Trophoblast cell (in vitro differentiated cells and primary cell): ENCODE measurements at regions not wholly inside any gene's neighbourhood (a gene's known extent, or its start where the extent isn't known, plus 50 kb on each side); places are given as distances from the start of the nearest gene placed in this dataset.
"Not testable (repeated sequence)": the region's sequence is repeated elsewhere in the genome, so short reads cannot be mapped to it uniquely, and the experiment has no call there.

Experiments used
- DNase-seq, 2 donors: peaks; one replicate each; pipeline ENCODE4 v3.0.0-alpha.2; 2016
- H2AFZ ChIP-seq: 2 replicates; pipeline ENCODE4 v1.6.1; 2013; ENCODE audit warnings: low read length, moderate library complexity, mild to moderate bottlenecking; ENCODE audit not compliant: insufficient read depth, poor library complexity
- H2AK5ac ChIP-seq: 2 replicates; pipeline ENCODE4 v1.6.1; 2013; ENCODE audit warnings: mild to moderate bottlenecking, low read length
- H2BK120ac ChIP-seq: 2 replicates; pipeline ENCODE4 v1.6.1; 2013; ENCODE audit warnings: low read length, mild to moderate bottlenecking, moderate library complexity; ENCODE audit not compliant: insufficient read depth, poor library complexity
- H2BK12ac ChIP-seq: 2 replicates; pipeline ENCODE4 v1.6.1; 2013; ENCODE audit warnings: mild to moderate bottlenecking, low read length, moderate library complexity
- H2BK5ac ChIP-seq: 2 replicates; pipeline ENCODE4 v1.6.1; 2013; ENCODE audit warnings: low read length, low read depth, moderate library complexity, mild to moderate bottlenecking; ENCODE audit not compliant: poor library complexity
- H3K14ac ChIP-seq: 2 replicates; pipeline ENCODE4 v1.6.1; 2013; ENCODE audit warnings: mild to moderate bottlenecking, low read length
- H3K18ac ChIP-seq: 2 replicates; pipeline ENCODE4 v1.6.1; 2013; ENCODE audit warnings: mild to moderate bottlenecking, low read length
- H3K23ac ChIP-seq: 2 replicates; pipeline ENCODE4 v1.6.1; 2013; ENCODE audit warnings: low read length
- H3K27ac ChIP-seq: 2 replicates; pipeline ENCODE4 v1.5.1; 2013; ENCODE audit warnings: low read depth, mild to moderate bottlenecking, inconsistent platforms, low read length, moderate library complexity
- H3K27me3 ChIP-seq: 2 replicates; pipeline ENCODE4 v1.6.1; 2013; ENCODE audit warnings: inconsistent platforms, mild to moderate bottlenecking, low read length, moderate library complexity; ENCODE audit not compliant: insufficient read depth
- H3K36me3 ChIP-seq, 2 experiments: 1 replicate in 1 of 2; 2 replicates in 1 of 2; pipeline ENCODE4 v1.6.1; 2013; ENCODE audit warnings: low read length in 2 of 2, mild to moderate bottlenecking in 2 of 2, moderate library complexity in 1 of 2; ENCODE audit not compliant: insufficient read depth in 2 of 2, control insufficient read depth in 1 of 2
- H3K4ac ChIP-seq: 2 replicates; pipeline ENCODE4 v1.6.1; 2013; ENCODE audit warnings: low read depth, mild to moderate bottlenecking, low read length, moderate library complexity
- H3K4me1 ChIP-seq, 2 experiments: 1 replicate in 1 of 2; 2 replicates in 1 of 2; pipeline ENCODE4 v1.6.1; 2013; ENCODE audit warnings: low read length in 2 of 2, mild to moderate bottlenecking in 2 of 2, moderate library complexity in 1 of 2; ENCODE audit not compliant: insufficient read depth in 2 of 2, control insufficient read depth in 1 of 2
- H3K4me2 ChIP-seq: 2 replicates; pipeline ENCODE4 v1.6.1; 2013; ENCODE audit warnings: inconsistent platforms, mild to moderate bottlenecking, low read length, moderate library complexity
- H3K4me3 ChIP-seq: 2 replicates; pipeline ENCODE4 v1.5.1; 2013; ENCODE audit warnings: mild to moderate bottlenecking, low read depth, low read length, inconsistent platforms
- H3K79me1 ChIP-seq: one replicate; pipeline ENCODE4 v1.6.1; 2013; ENCODE audit warnings: low read length
- H3K79me2 ChIP-seq: 2 replicates; pipeline ENCODE4 v1.6.1; 2013; ENCODE audit warnings: low read length, mild to moderate bottlenecking; ENCODE audit not compliant: control insufficient read depth, insufficient read depth, poor library complexity
- H3K9ac ChIP-seq: 2 replicates; pipeline ENCODE4 v1.6.1; 2013; ENCODE audit warnings: mild to moderate bottlenecking, low read length
- H3K9me3 ChIP-seq: 2 replicates; pipeline ENCODE4 v1.6.1; 2013; ENCODE audit warnings: low read depth, mild to moderate bottlenecking, control low read depth, inconsistent platforms, low read length; ENCODE audit not compliant: insufficient read depth
- H4K12ac ChIP-seq: 2 replicates; pipeline ENCODE4 v1.6.1; 2013; ENCODE audit warnings: low read depth, mild to moderate bottlenecking, low read length, moderate library complexity
- H4K8ac ChIP-seq: 2 replicates; pipeline ENCODE4 v1.6.1; 2013; ENCODE audit warnings: low read depth, mild to moderate bottlenecking, low read length, moderate library complexity
- H4K91ac ChIP-seq: one replicate; pipeline ENCODE4 v1.6.1; 2013; ENCODE audit warnings: low read depth, mild to moderate bottlenecking, low read length, moderate library complexity
- WGBS: extraction: QIAGEN DNeasy Blood & Tissue Kit; methylation state at CpG from one replicate; pipeline ENCODE4 v1.1.7; 2013; ENCODE audit warnings: missing lambda C conversion rate; ENCODE audit not compliant: insufficient read length, insufficient coverage; ENCODE audit errors: extremely low coverage; 5-methylcytosine and 5-hydroxymethylcytosine counted together

- not testable (repeated sequence) for H3K27me3 ChIP-seq, H2BK12ac ChIP-seq, H3K79me1 ChIP-seq, H3K36me3 ChIP-seq, H2BK5ac ChIP-seq, H3K9ac ChIP-seq, H3K79me2 ChIP-seq, H2BK120ac ChIP-seq, H3K23ac ChIP-seq, H3K14ac ChIP-seq, H3K9me3 ChIP-seq, H2AK5ac ChIP-seq, H3K27ac ChIP-seq, H2AFZ ChIP-seq, H3K4ac ChIP-seq, H4K8ac ChIP-seq, H3K18ac ChIP-seq, H4K12ac ChIP-seq, H3K4me3 ChIP-seq, H3K4me1 ChIP-seq, H4K91ac ChIP-seq
- DNase-seq: peak in 1 of 2 donors; percentile 9
- WGBS: no CpG with 5 or more reads among the region's 108 CpGs
- H3K4me2 ChIP-seq: peak overlapping the region; percentile 30
These were observed 510.8 kb downstream of the FOXD4L5 start for GRCh38 chr9:64774004-64774812.

- Histone ChIP-seq H3K18ac (no peak overlapping the region), H2AFZ (no peak overlapping the region), H3K79me2 (no peaks in the 10 kb centered on the region), H2BK5ac (no peak overlapping the region), H3K14ac (no peak overlapping the region), H3K9ac (no peak overlapping the region), H3K4ac (no peak overlapping the region), H3K27me3 (no peaks in the 10 kb centered on the region), H3K4me1 (no peaks in the 10 kb centered on the region), H4K12ac (no peak overlapping the region), H3K9me3 (no peaks in the 10 kb centered on the region), H3K4me2 (peak overlapping the region; percentile 34), H2BK120ac (no peak overlapping the region), H3K27ac (no peak overlapping the region), H4K8ac (no peak overlapping the region), H3K4me3 (no peak overlapping the region), H3K79me1 (no peaks in the 10 kb centered on the region), H2BK12ac (no peak overlapping the region), H3K36me3 (no peaks in the 10 kb centered on the region), H2AK5ac (no peak overlapping the region), H4K91ac (no peak overlapping the region), H3K23ac (no peak overlapping the region)
- peak in 1 of 2 donors; percentile 0 for DNase-seq
- WGBS: no CpG with 5 or more reads among the region's 59 CpGs
These were observed 511.5 kb downstream of the FOXD4L5 start for GRCh38 chr9:64773491-64773931.

- not testable (repeated sequence) for H3K27ac ChIP-seq, H2AK5ac ChIP-seq, H3K18ac ChIP-seq, H4K8ac ChIP-seq, H3K9me3 ChIP-seq, H2AFZ ChIP-seq, H3K4ac ChIP-seq, H3K4me3 ChIP-seq, H2BK12ac ChIP-seq, H4K12ac ChIP-seq, H3K79me1 ChIP-seq, H2BK5ac ChIP-seq, H3K27me3 ChIP-seq, H3K9ac ChIP-seq, H3K36me3 ChIP-seq, H3K14ac ChIP-seq, H2BK120ac ChIP-seq, H3K4me2 ChIP-seq, H4K91ac ChIP-seq, H3K23ac ChIP-seq, H3K79me2 ChIP-seq, H3K4me1 ChIP-seq
- WGBS: no CpG with 5 or more reads among the region's 67 CpGs
- DNase-seq: peak in 1 of 2 donors; percentile 0
These were observed 512.2 kb downstream of the FOXD4L5 start for GRCh38 chr9:64772751-64773331.

DNA sequence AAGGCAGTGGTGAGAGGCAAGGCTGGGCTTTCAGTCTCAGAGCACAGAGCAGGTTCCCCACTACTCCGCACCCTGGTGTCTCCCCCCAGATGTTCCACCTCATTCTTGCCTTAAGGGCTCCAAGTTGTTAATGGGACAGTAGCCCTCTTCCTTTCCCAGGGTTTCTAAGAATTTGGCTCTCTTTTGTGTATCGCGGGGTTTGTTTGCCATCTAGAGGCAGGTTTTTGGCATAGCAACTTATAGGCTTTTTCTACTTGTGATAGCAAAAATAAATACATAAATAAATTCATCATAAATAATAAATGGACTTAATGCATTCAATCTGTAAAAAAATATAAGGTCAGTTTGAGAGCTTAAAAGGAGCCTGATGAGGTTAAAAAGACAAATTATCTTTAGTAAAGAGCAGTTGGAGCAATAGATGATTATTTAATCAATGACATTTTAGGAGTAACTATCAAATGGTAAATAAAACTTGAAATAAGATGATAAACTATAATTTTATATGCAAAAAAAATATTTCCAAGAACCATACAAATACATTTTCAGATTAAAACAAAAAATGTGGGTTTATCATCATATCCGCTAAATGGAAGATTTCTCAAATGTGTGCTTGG lies 512.8 kb downstream of the FOXD4L5 start:
- H3K36me3 ChIP-seq, H4K8ac ChIP-seq, H2BK120ac ChIP-seq, H2AFZ ChIP-seq, H2BK5ac ChIP-seq, H3K23ac ChIP-seq, H3K9ac ChIP-seq, H3K27ac ChIP-seq, H3K79me1 ChIP-seq, H3K18ac ChIP-seq, H4K91ac ChIP-seq, H3K9me3 ChIP-seq, H3K14ac ChIP-seq, H3K27me3 ChIP-seq, H2BK12ac ChIP-seq, H3K4me1 ChIP-seq, H3K4ac ChIP-seq, H3K4me3 ChIP-seq, H4K12ac ChIP-seq, H3K4me2 ChIP-seq, H3K79me2 ChIP-seq, DNase-seq, H2AK5ac ChIP-seq: not testable (repeated sequence)
- WGBS: no CpG with 5 or more reads among the region's 4 CpGs
